Upper lobe of left lung (tissue), 6 donors: ENCODE measurements at regions not wholly inside any gene's neighbourhood (a gene's known extent, or its start where the extent isn't known, plus 50 kb on each side); places are given as distances from the start of the nearest gene placed in this dataset.

ENCODE experiments used
- ATAC-seq, 2 donors: fragments of 200-7000 bp; cut with Tn5 transposase; one replicate each; pipeline ENCODE4 v1.9.1; 2022; ENCODE audit warnings: mild to moderate bottlenecking in 2 of 2, moderate library complexity in 2 of 2; ENCODE audit not compliant: low FRiP score in 2 of 2
- DNase-seq, 2 donors: peaks; one replicate each; pipeline ENCODE4 v3.0.0-alpha.2; 2019 to 2020
- H3K27ac ChIP-seq, 4 donors: fragments of 200-600 bp; sonication (generic); one replicate each; pipeline ENCODE4 v1.5.1; 2016 to 2019
- H3K27me3 ChIP-seq, 4 donors: fragments of 200-600 bp; sonication (generic); one replicate each; pipeline ENCODE4 v1.5.1; 2017 to 2019
- H3K36me3 ChIP-seq, 4 donors: fragments of 200-600 bp; sonication (generic); one replicate each; pipeline ENCODE4 v1.5.1; 2016 to 2019
- H3K4me1 ChIP-seq, 4 donors: fragments of 200-600 bp; sonication (generic); one replicate each; pipeline ENCODE4 v1.5.1; 2018 to 2019
- H3K4me3 ChIP-seq, 4 donors: fragments of 200-600 bp; sonication (generic); one replicate each; pipeline ENCODE4 v1.5.1; 2017 to 2019; ENCODE audit warnings: mild to moderate bottlenecking in 2 of 4, moderate library complexity in 1 of 4
- H3K9me3 ChIP-seq, 4 donors: fragments of 200-600 bp; sonication (generic); one replicate each; pipeline ENCODE4 v1.5.1; 2018 to 2019
- CTCF ChIP-seq, 6 experiments: fragments of 450-650 bp in 4 of 6; fragments of 200-600 bp in 2 of 6; sonication (generic) in 2 of 6; IDR thresholded peaks; one replicate each; pipeline ENCODE4 v1.5.1; 2016 to 2019; ENCODE audit warnings: antibody characterized with exemption in 6 of 6
- EP300 ChIP-seq, 4 donors: sonication (generic); formaldehyde crosslinking; IDR thresholded peaks; one replicate each; pipeline ENCODE4 v1.5.1; 2017; ENCODE audit warnings: antibody characterized with exemption in 4 of 4, control low read depth in 2 of 4
- POLR2A ChIP-seq, 4 donors: fragments of 450-650 bp; IDR thresholded peaks; one replicate each; pipeline ENCODE4 v1.5.1; 2016 to 2017; ENCODE audit warnings: antibody characterized with exemption in 4 of 4, mild to moderate bottlenecking in 2 of 4
- POLR2AphosphoS5 ChIP-seq, 2 donors: sonication (generic); formaldehyde crosslinking; IDR thresholded peaks; one replicate each; pipeline ENCODE4 v1.5.1; 2017; ENCODE audit warnings: antibody characterized with exemption in 2 of 2
- WGBS, 2 donors: methylation state at CpG; one replicate each; pipeline ENCODE4 v1.1.5; 2017 to 2018; 5-methylcytosine and 5-hydroxymethylcytosine counted together
- donor health status: DM: no; HTN: no; CAD: no; lungs with moderate emphysema.
- donor health status: DM: no; HTN: yes; CAD: no; lungs with severe emphysema.

- Histone ChIP-seq H3K36me3 (no peaks in the 10 kb centered on the region), H3K9me3 (peaks cover 0 to under 1% (median under 1%) of the 10 kb centered on the region in 4 donors), H3K27me3 (no peaks in the 10 kb centered on the region), H3K27ac (no peak overlapping the region), H3K4me1 (no peaks in the 10 kb centered on the region), H3K4me3 (no peak overlapping the region)
- no peak for TF ChIP-seq POLR2A (IDR thresholded peaks at IDR 0.05)
- no peak for TF ChIP-seq EP300 (IDR thresholded peaks at IDR 0.05)
- no peak for TF ChIP-seq POLR2AphosphoS5 (IDR thresholded peaks at IDR 0.05)
- TF ChIP-seq CTCF (IDR thresholded peaks at IDR 0.05): no peak
- ATAC-seq (no peak), DNase-seq (peak in 1 of 2 donors; percentile 14)
- WGBS, 2 donors: 80 to 85% methylated on average over 8 to 9 of the region's 9 CpGs
These were observed 86.5 kb upstream of the PRR23E start for GRCh38 chr3:127106456-127106855.

DNA sequence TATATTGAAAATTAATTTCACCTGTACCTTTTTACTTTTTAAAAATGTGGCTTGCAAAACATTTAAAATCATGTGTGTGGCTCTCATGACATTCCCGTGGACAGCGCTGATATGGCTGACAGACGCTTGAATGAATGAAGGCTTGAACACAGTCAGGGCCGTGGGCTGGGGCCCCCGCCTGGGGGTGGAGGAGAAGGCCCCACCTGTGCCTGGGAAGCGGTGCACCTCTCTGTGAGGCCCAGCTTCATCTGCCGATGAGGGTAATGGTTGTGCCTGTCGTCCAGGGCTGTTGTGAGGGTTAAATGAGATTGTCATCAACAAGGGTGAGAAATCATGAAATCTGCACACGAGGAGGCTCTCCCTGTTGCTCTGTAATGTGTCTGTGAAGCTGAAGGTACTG is 85.9 kb upstream of the PRR23E start:
- no peak overlapping the region for H3K27ac ChIP-seq
- DNase-seq: peak in 1 of 2 donors; percentile 15
- no peak overlapping the region for H3K4me3 ChIP-seq
- no peaks in the 10 kb centered on the region for H3K4me1 ChIP-seq
- ATAC-seq: no peak
- H3K27me3 ChIP-seq: no peaks in the 10 kb centered on the region
- no peaks in the 10 kb centered on the region for H3K36me3 ChIP-seq
- TF ChIP-seq POLR2AphosphoS5 (IDR thresholded peaks at IDR 0.05) (no peak), POLR2A (IDR thresholded peaks at IDR 0.05) (no peak), EP300 (IDR thresholded peaks at IDR 0.05) (no peak), CTCF (IDR thresholded peaks at IDR 0.05) (no peak)
- 84 to 89% methylated on average over 9 of the region's 9 CpGs for WGBS, 2 donors
- H3K9me3 ChIP-seq: peaks cover 0 to 6% (median 3%) of the 10 kb centered on the region in 4 donors

GRCh38 chr3:127107491-127108375 is 85.2 kb upstream of the PRR23E start:
- TF ChIP-seq POLR2A (IDR thresholded peaks at IDR 0.05): no peak
- TF ChIP-seq EP300 (IDR thresholded peaks at IDR 0.05): no peak
- no peak for TF ChIP-seq CTCF (IDR thresholded peaks at IDR 0.05)
- TF ChIP-seq POLR2AphosphoS5 (IDR thresholded peaks at IDR 0.05): no peak
- H3K4me3 ChIP-seq: no peak overlapping the region
- H3K36me3 ChIP-seq: no peaks in the 10 kb centered on the region
- DNase-seq (peak in 1 of 2 donors; percentile 16), ATAC-seq (no peak)
- H3K9me3 ChIP-seq: peaks cover 6 to 14% (median 10%) of the 10 kb centered on the region in 4 donors
- H3K27me3 ChIP-seq: no peaks in the 10 kb centered on the region
- H3K4me1 ChIP-seq: no peaks in the 10 kb centered on the region
- 90 to 96% methylated on average over 7 to 10 of the region's 10 CpGs for WGBS, 2 donors
- H3K27ac ChIP-seq: no peak overlapping the region

DNA sequence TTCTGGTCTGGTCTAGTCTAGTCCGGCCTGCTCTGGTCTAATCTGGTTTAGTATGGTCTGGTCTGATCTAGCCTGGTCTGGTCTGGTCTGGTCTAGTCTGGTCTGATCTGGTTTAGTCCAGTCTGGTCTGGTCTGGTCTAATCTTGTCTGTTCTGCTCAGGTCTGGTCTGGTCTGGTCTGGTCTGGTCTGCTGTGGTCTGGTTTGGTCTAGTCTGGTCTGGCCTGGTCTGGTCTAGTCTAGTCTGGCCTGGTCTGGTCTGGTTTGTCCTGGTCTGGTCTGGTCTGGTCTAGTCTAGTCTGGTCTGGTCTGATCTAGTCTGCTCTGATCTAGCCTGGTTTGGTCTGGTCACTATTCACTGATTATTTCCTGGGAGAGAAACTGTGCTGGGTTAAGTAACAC is 84.1 kb upstream of the PRR23E start:
- Histone ChIP-seq H3K27me3 (no peaks in the 10 kb centered on the region), H3K9me3 (peaks cover 6 to 20% (median 12%) of the 10 kb centered on the region in 4 donors), H3K4me3 (no peak overlapping the region), H3K36me3 (no peaks in the 10 kb centered on the region), H3K27ac (no peak overlapping the region), H3K4me1 (no peaks in the 10 kb centered on the region)
- DNase-seq (peak in 1 of 2 donors; percentile 13), ATAC-seq (no peak)
- 94% methylated on average over 1 of the region's 1 CpG; no CpG with 5 or more reads in 1 of the 2 donors for WGBS, 2 donors
- no peak for TF ChIP-seq EP300 (IDR thresholded peaks at IDR 0.05)
- no peak for TF ChIP-seq CTCF (IDR thresholded peaks at IDR 0.05)
- no peak for TF ChIP-seq POLR2A (IDR thresholded peaks at IDR 0.05)
- no peak for TF ChIP-seq POLR2AphosphoS5 (IDR thresholded peaks at IDR 0.05)
